ENCODE measurements at regions not wholly inside any gene's neighbourhood (a gene's known extent, or its start where the extent isn't known, plus 50 kb on each side); places are given as distances from the start of the nearest gene placed in this dataset.
A peak's percentile ranks its signal among the peaks of the same experiment; 100 is the strongest.
"Not testable (repeated sequence)": the region's sequence is repeated elsewhere in the genome, so short reads cannot be mapped to it uniquely, and the experiment has no call there.

GRCh38 chr2:132068407-132068806 is 93.3 kb downstream of the ANKRD30BL start:
- H3K4me1 ChIP-seq (ENCODE audit: control insufficient read depth, insufficient read depth, low read length, unreplicated experiment); H2AFZ ChIP-seq (ENCODE audit: low read length, unreplicated experiment); H3K36me3 ChIP-seq (ENCODE audit: insufficient read depth, low read length); H3K27ac ChIP-seq (ENCODE audit: low read depth, low read length); H3K79me2 ChIP-seq (ENCODE audit: control insufficient read depth, insufficient read depth, low read length, unreplicated experiment); H3K4me3 ChIP-seq (ENCODE audit: low read depth, low read length); H3K27me3 ChIP-seq (ENCODE audit: insufficient read depth, low read length): not testable (repeated sequence)

GRCh38 chr2:132065391-132065790 is 96.4 kb downstream of the ANKRD30BL start:
- H2AFZ ChIP-seq (ENCODE audit: low read length, unreplicated experiment); H3K27me3 ChIP-seq (ENCODE audit: insufficient read depth, low read length); H3K4me1 ChIP-seq (ENCODE audit: control insufficient read depth, insufficient read depth, low read length, unreplicated experiment); H3K4me3 ChIP-seq (ENCODE audit: low read depth, low read length); H3K27ac ChIP-seq (ENCODE audit: low read depth, low read length); H3K79me2 ChIP-seq (ENCODE audit: control insufficient read depth, insufficient read depth, low read length, unreplicated experiment); H3K36me3 ChIP-seq (ENCODE audit: insufficient read depth, low read length): not testable (repeated sequence)

- H3K36me3 ChIP-seq (ENCODE audit: insufficient read depth, low read length); H3K4me3 ChIP-seq (ENCODE audit: low read depth, low read length); H3K4me1 ChIP-seq (ENCODE audit: control insufficient read depth, insufficient read depth, low read length, unreplicated experiment); H2AFZ ChIP-seq (ENCODE audit: low read length, unreplicated experiment); H3K27ac ChIP-seq (ENCODE audit: low read depth, low read length); H3K79me2 ChIP-seq (ENCODE audit: control insufficient read depth, insufficient read depth, low read length, unreplicated experiment): not testable (repeated sequence)
- peaks cover 38% of the 10 kb centered on the region for H3K27me3 ChIP-seq (ENCODE audit: insufficient read depth, low read length)
Observed at GRCh38 chr2:132039609-132040236, 122.0 kb downstream of the ANKRD30BL start.

GRCh38 chr2:132038883-132039235 is 122.9 kb downstream of the ANKRD30BL start:
- not testable (repeated sequence) for H3K36me3 ChIP-seq (ENCODE audit: insufficient read depth, low read length); H2AFZ ChIP-seq (ENCODE audit: low read length, unreplicated experiment); H3K79me2 ChIP-seq (ENCODE audit: control insufficient read depth, insufficient read depth, low read length, unreplicated experiment); H3K4me1 ChIP-seq (ENCODE audit: control insufficient read depth, insufficient read depth, low read length, unreplicated experiment); H3K27ac ChIP-seq (ENCODE audit: low read depth, low read length)
- H3K27me3 ChIP-seq (ENCODE audit: insufficient read depth, low read length) = peaks cover 38% of the 10 kb centered on the region
- H3K4me3 ChIP-seq (ENCODE audit: low read depth, low read length) = peak overlapping the region; percentile 73

- Histone ChIP-seq H2AFZ (ENCODE audit: low read length, unreplicated experiment) (peak overlapping the region; percentile 48), H3K27me3 (ENCODE audit: insufficient read depth, low read length) (peaks cover 38% of the 10 kb centered on the region), H3K27ac (ENCODE audit: low read depth, low read length) (no peak overlapping the region), H3K79me2 (ENCODE audit: control insufficient read depth, insufficient read depth, low read length, unreplicated experiment) (no peaks in the 10 kb centered on the region), H3K4me1 (ENCODE audit: control insufficient read depth, insufficient read depth, low read length, unreplicated experiment) (no peaks in the 10 kb centered on the region), H3K4me3 (ENCODE audit: low read depth, low read length) (peak overlapping the region; percentile 73), H3K36me3 (ENCODE audit: insufficient read depth, low read length) (no peaks in the 10 kb centered on the region)
Observed at GRCh38 chr2:132038179-132038882, 123.4 kb downstream of the ANKRD30BL start.

GRCh38 chr2:132037527-132038178 is 124.1 kb downstream of the ANKRD30BL start:
- peak overlapping the region; percentile 48 for H2AFZ ChIP-seq (ENCODE audit: low read length, unreplicated experiment)
- H3K27ac ChIP-seq (ENCODE audit: low read depth, low read length) = no peak overlapping the region

GRCh38 chr2:132034646-132035045 is 127.1 kb downstream of the ANKRD30BL start:
- no peaks in the 10 kb centered on the region for H3K4me1 ChIP-seq (ENCODE audit: control insufficient read depth, insufficient read depth, low read length, unreplicated experiment)
- no peaks in the 10 kb centered on the region for H3K79me2 ChIP-seq (ENCODE audit: control insufficient read depth, insufficient read depth, low read length, unreplicated experiment)
- no peak overlapping the region for H3K4me3 ChIP-seq (ENCODE audit: low read depth, low read length)
- H3K27me3 ChIP-seq (ENCODE audit: insufficient read depth, low read length) = peaks cover 33% of the 10 kb centered on the region
- no peak overlapping the region for H2AFZ ChIP-seq (ENCODE audit: low read length, unreplicated experiment)
- H3K36me3 ChIP-seq (ENCODE audit: insufficient read depth, low read length) = no peaks in the 10 kb centered on the region
- H3K27ac ChIP-seq (ENCODE audit: low read depth, low read length) = no peak overlapping the region

More at GRCh38 chr2:132037527-132038178, 124.1 kb downstream of the ANKRD30BL start:
- H3K4me1 ChIP-seq (ENCODE audit: control insufficient read depth, insufficient read depth, low read length, unreplicated experiment) = no peaks in the 10 kb centered on the region
- peaks cover 38% of the 10 kb centered on the region for H3K27me3 ChIP-seq (ENCODE audit: insufficient read depth, low read length)
- peak overlapping the region; percentile 73 for H3K4me3 ChIP-seq (ENCODE audit: low read depth, low read length)
- H3K79me2 ChIP-seq (ENCODE audit: control insufficient read depth, insufficient read depth, low read length, unreplicated experiment) = no peaks in the 10 kb centered on the region
- H3K36me3 ChIP-seq (ENCODE audit: insufficient read depth, low read length) = no peaks in the 10 kb centered on the region

GRCh38 chr2:132033949-132034348 is 127.8 kb downstream of the ANKRD30BL start:
- no peak overlapping the region for H3K4me3 ChIP-seq (ENCODE audit: low read depth, low read length)
- H3K79me2 ChIP-seq (ENCODE audit: control insufficient read depth, insufficient read depth, low read length, unreplicated experiment) = no peaks in the 10 kb centered on the region
- peaks cover 26% of the 10 kb centered on the region for H3K27me3 ChIP-seq (ENCODE audit: insufficient read depth, low read length)
- H2AFZ ChIP-seq (ENCODE audit: low read length, unreplicated experiment) = no peak overlapping the region
- no peaks in the 10 kb centered on the region for H3K4me1 ChIP-seq (ENCODE audit: control insufficient read depth, insufficient read depth, low read length, unreplicated experiment)
- no peaks in the 10 kb centered on the region for H3K36me3 ChIP-seq (ENCODE audit: insufficient read depth, low read length)
- no peak overlapping the region for H3K27ac ChIP-seq (ENCODE audit: low read depth, low read length)

- Histone ChIP-seq H3K36me3 (ENCODE audit: insufficient read depth, low read length) (no peaks in the 10 kb centered on the region), H3K4me3 (ENCODE audit: low read depth, low read length) (no peak overlapping the region), H3K27me3 (ENCODE audit: insufficient read depth, low read length) (peaks cover 20% of the 10 kb centered on the region), H2AFZ (ENCODE audit: low read length, unreplicated experiment) (no peak overlapping the region), H3K27ac (ENCODE audit: low read depth, low read length) (no peak overlapping the region), H3K4me1 (ENCODE audit: control insufficient read depth, insufficient read depth, low read length, unreplicated experiment) (no peaks in the 10 kb centered on the region), H3K79me2 (ENCODE audit: control insufficient read depth, insufficient read depth, low read length, unreplicated experiment) (no peaks in the 10 kb centered on the region)
Observed at GRCh38 chr2:132033365-132033764, 128.4 kb downstream of the ANKRD30BL start.

GRCh38 chr2:132012046-132012445 is 149.7 kb downstream of the ANKRD30BL start:
- H3K79me2 ChIP-seq (ENCODE audit: control insufficient read depth, insufficient read depth, low read length, unreplicated experiment); H3K27ac ChIP-seq (ENCODE audit: low read depth, low read length); H3K4me1 ChIP-seq (ENCODE audit: control insufficient read depth, insufficient read depth, low read length, unreplicated experiment); H3K36me3 ChIP-seq (ENCODE audit: insufficient read depth, low read length); H3K4me3 ChIP-seq (ENCODE audit: low read depth, low read length); H2AFZ ChIP-seq (ENCODE audit: low read length, unreplicated experiment): not testable (repeated sequence)
- H3K27me3 ChIP-seq (ENCODE audit: insufficient read depth, low read length) = peaks cover 24% of the 10 kb centered on the region

All from ACC112 (cell line).